Fibroblast of lung (primary cell): ENCODE measurements at regions not wholly inside any gene's neighbourhood (a gene's known extent, or its start where the extent isn't known, plus 50 kb on each side); places are given as distances from the start of the nearest gene placed in this dataset.
"Not testable (repeated sequence)": the region's sequence is repeated elsewhere in the genome, so short reads cannot be mapped to it uniquely, and the experiment has no call there.

ENCODE experiments used
- DNase-seq, 2 donors: peaks; one replicate each; pipeline versions ENCODE4 v3.0.0 to v3.0.0-alpha.2; 2010; ENCODE audit warnings: low read depth in 2 of 2
- H2AFZ ChIP-seq: 2 replicates; pipeline ENCODE4 v1.5.1; 2012; ENCODE audit warnings: low read length, control low read depth, inconsistent platforms
- H3K27ac ChIP-seq: 2 replicates; pipeline ENCODE4 v1.5.1; 2011; ENCODE audit warnings: low read length, control low read depth; ENCODE audit not compliant: insufficient read depth
- H3K27me3 ChIP-seq: 2 replicates; pipeline ENCODE4 v1.5.1; 2011; ENCODE audit warnings: mild to moderate bottlenecking, low read length; ENCODE audit not compliant: control insufficient read depth, insufficient read depth
- H3K36me3 ChIP-seq: 2 replicates; pipeline ENCODE4 v1.5.1; 2011; ENCODE audit warnings: low read length; ENCODE audit not compliant: control insufficient read depth, insufficient read depth
- H3K4me1 ChIP-seq: 2 replicates; pipeline ENCODE4 v1.5.1; 2011; ENCODE audit warnings: low read length; ENCODE audit not compliant: control insufficient read depth, insufficient read depth; ENCODE audit errors: extremely low read depth
- H3K4me2 ChIP-seq: 2 replicates; pipeline ENCODE4 v1.5.1; 2011; ENCODE audit warnings: low read length, control low read depth; ENCODE audit not compliant: insufficient read depth; ENCODE audit errors: extremely low read depth
- H3K4me3 ChIP-seq, 4 experiments: fragments of 200-600 bp in 1 of 4; sonication (generic) in 1 of 4; replicated peaks in 1 of 4; 2 replicates each; pipeline ENCODE4 v1.5.1; 2011 to 2016; ENCODE audit warnings: low read length in 4 of 4, low read depth in 3 of 4, mild to moderate bottlenecking in 3 of 4, control low read depth in 2 of 4, inconsistent platforms in 1 of 4, mixed read lengths in 1 of 4; ENCODE audit not compliant: insufficient read depth in 1 of 4; ENCODE audit errors: control extremely low read depth in 1 of 4
- H3K79me2 ChIP-seq: 2 replicates; pipeline ENCODE4 v1.5.1; 2012; ENCODE audit warnings: mild to moderate bottlenecking, low read length, inconsistent platforms; ENCODE audit not compliant: control insufficient read depth, insufficient read depth
- H3K9ac ChIP-seq: 2 replicates; pipeline ENCODE4 v1.5.1; 2011; ENCODE audit warnings: mild to moderate bottlenecking, low read length, control low read depth; ENCODE audit not compliant: insufficient read depth
- H3K9me3 ChIP-seq: 2 replicates; pipeline ENCODE4 v1.5.1; 2012; ENCODE audit warnings: low read depth, low read length; ENCODE audit not compliant: control insufficient read depth, insufficient read depth
- H4K20me1 ChIP-seq: 2 replicates; pipeline ENCODE4 v1.5.1; 2011; ENCODE audit warnings: low read length; ENCODE audit not compliant: control insufficient read depth, insufficient read depth; ENCODE audit errors: extremely low read depth
- EZH2 ChIP-seq: IDR thresholded peaks from 2 replicates; pipeline ENCODE4 v1.5.1; 2012; ENCODE audit warnings: low read length, control low read depth, mild to moderate bottlenecking; ENCODE audit errors: missing control alignments
- TF ChIP-seq, protein P1 (sequence below), 2 donors: IDR thresholded peaks in 1 of 2; conservative IDR thresholded peaks in 1 of 2; 1 replicate in 1 of 2; 2 replicates in 1 of 2; pipeline ENCODE4 v1.5.1; 2011 to 2012; ENCODE audit warnings: low read length in 2 of 2, control low read depth in 1 of 2, inconsistent platforms in 1 of 2, low read depth in 1 of 2, mild to moderate bottlenecking in 1 of 2

DNA sequence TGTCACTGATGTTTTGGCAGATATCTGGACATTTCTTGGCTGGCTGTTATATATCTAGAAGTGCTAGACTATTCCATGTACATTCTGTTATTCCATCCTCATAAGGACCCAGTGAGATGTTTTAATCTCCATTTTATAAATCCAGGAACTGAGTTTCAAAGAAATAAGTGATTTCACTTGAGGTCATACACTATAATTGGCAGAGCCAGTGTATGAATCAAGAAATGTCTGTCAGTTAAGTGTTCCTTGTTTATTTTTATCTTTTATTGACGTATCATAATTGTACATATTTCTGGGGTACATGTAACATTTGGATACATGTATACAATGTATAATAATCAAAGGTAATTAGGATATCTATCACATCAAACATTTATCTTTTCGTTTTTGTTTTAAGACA lies 338.3 kb upstream of the KLF4 start:
- no peaks in the 10 kb centered on the region for H3K79me2 ChIP-seq
- peaks cover 3% of the 10 kb centered on the region for H3K27me3 ChIP-seq
- H3K9ac ChIP-seq = no peak overlapping the region
- H3K27ac ChIP-seq = no peak overlapping the region
- no peak overlapping the region for H2AFZ ChIP-seq
- H3K4me3 ChIP-seq = no peak overlapping the region
- H3K4me1 ChIP-seq = no peaks in the 10 kb centered on the region
- H3K9me3 ChIP-seq = no peaks in the 10 kb centered on the region
- no peak overlapping the region for H3K4me2 ChIP-seq
- no peaks in the 10 kb centered on the region for H3K36me3 ChIP-seq
- DNase-seq = no peak
- no peaks in the 10 kb centered on the region for H4K20me1 ChIP-seq
- TF ChIP-seq, protein P1, sequence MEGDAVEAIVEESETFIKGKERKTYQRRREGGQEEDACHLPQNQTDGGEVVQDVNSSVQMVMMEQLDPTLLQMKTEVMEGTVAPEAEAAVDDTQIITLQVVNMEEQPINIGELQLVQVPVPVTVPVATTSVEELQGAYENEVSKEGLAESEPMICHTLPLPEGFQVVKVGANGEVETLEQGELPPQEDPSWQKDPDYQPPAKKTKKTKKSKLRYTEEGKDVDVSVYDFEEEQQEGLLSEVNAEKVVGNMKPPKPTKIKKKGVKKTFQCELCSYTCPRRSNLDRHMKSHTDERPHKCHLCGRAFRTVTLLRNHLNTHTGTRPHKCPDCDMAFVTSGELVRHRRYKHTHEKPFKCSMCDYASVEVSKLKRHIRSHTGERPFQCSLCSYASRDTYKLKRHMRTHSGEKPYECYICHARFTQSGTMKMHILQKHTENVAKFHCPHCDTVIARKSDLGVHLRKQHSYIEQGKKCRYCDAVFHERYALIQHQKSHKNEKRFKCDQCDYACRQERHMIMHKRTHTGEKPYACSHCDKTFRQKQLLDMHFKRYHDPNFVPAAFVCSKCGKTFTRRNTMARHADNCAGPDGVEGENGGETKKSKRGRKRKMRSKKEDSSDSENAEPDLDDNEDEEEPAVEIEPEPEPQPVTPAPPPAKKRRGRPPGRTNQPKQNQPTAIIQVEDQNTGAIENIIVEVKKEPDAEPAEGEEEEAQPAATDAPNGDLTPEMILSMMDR (conservative IDR thresholded peaks at IDR 0.05 in 1 of 2, IDR thresholded peaks at IDR 0.05 in 1 of 2; ENCODE audit: low read depth in 1 of 2, low read length in 2 of 2) = no peak
- TF ChIP-seq EZH2 = no peak

DNA sequence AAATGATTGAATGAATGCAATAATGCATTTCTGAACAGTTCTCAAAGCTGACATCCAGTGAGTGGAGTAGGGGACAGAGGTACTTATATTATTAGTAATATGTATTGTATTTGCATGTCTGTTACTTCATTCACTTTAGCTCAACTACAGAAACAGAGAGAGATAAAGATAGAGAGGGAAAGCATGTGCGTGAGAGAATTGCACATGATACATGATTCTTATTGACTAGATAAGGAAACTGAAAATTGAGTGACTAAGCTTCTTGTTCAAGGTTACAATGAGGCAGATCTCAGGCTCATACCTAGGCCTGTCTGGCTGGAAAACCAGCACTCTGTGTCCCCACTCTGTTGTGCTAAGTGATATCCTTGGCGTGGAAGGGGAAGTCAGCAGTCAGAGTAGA lies 337.7 kb upstream of the KLF4 start:
- Histone ChIP-seq H3K79me2 (no peaks in the 10 kb centered on the region), H3K36me3 (no peaks in the 10 kb centered on the region), H4K20me1 (no peaks in the 10 kb centered on the region), H3K4me1 (no peaks in the 10 kb centered on the region), H3K9me3 (no peaks in the 10 kb centered on the region), H3K9ac (no peak overlapping the region), H3K4me3 (no peak overlapping the region), H3K4me2 (no peak overlapping the region), H3K27ac (no peak overlapping the region), H3K27me3 (peaks cover 3% of the 10 kb centered on the region), H2AFZ (no peak overlapping the region)
- DNase-seq = no peak
- TF ChIP-seq, protein P1 (conservative IDR thresholded peaks at IDR 0.05 in 1 of 2, IDR thresholded peaks at IDR 0.05 in 1 of 2; ENCODE audit: low read depth in 1 of 2, low read length in 2 of 2) = no peak
- no peak for TF ChIP-seq EZH2

DNA sequence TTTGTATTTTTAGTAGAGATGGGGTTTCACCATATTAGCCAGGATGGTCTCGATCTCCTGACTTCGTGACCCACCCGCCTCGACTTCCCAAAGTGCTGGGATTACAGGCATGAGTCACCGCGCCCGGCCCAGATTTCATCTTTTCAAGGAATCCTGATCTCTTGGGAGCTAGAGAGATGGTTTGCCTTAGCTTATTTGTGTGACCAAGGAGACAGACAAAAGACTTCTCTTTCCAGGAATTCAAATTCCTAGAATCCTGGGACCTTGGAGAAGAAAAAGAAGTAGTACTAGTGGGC lies 337.1 kb upstream of the KLF4 start:
- DNase-seq, H3K36me3 ChIP-seq, H3K4me1 ChIP-seq, H3K27ac ChIP-seq, H3K9ac ChIP-seq, H3K4me2 ChIP-seq, H4K20me1 ChIP-seq, H3K27me3 ChIP-seq, H3K79me2 ChIP-seq, H3K9me3 ChIP-seq, H2AFZ ChIP-seq, H3K4me3 ChIP-seq: not testable (repeated sequence)

DNA sequence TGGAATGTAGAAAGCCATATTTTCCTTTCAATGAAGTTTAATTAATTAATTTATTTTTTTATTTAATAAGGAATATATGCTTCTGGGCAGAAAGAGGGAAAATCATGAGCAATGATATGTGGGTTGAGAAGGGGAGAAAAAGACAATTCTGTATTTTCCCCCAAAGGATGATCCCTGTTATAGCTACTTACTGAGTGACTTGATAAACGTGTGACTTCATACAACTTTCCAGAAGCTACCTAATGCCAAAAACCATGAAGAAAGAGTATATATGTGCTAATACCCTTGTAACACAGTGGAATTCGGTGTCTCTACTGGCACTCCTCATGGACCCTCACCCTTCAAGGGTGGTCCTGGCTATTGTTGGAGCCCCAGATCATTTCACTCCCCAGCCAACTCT lies 335.0 kb upstream of the KLF4 start:
- no peaks in the 10 kb centered on the region for H3K36me3 ChIP-seq
- H3K4me1 ChIP-seq = no peaks in the 10 kb centered on the region
- H3K27ac ChIP-seq = no peak overlapping the region
- H4K20me1 ChIP-seq = no peaks in the 10 kb centered on the region
- DNase-seq = no peak
- H3K9me3 ChIP-seq = no peaks in the 10 kb centered on the region
- no peak overlapping the region for H3K4me2 ChIP-seq
- no peak for TF ChIP-seq EZH2
- no peak overlapping the region for H3K9ac ChIP-seq
- H3K79me2 ChIP-seq = no peaks in the 10 kb centered on the region
- no peaks in the 10 kb centered on the region for H3K27me3 ChIP-seq
- H3K4me3 ChIP-seq = no peak overlapping the region
- H2AFZ ChIP-seq = no peak overlapping the region
